ENCODE measurements at regions not wholly inside any gene's neighbourhood (a gene's known extent, or its start where the extent isn't known, plus 50 kb on each side); places are given as distances from the start of the nearest gene placed in this dataset.

DNA sequence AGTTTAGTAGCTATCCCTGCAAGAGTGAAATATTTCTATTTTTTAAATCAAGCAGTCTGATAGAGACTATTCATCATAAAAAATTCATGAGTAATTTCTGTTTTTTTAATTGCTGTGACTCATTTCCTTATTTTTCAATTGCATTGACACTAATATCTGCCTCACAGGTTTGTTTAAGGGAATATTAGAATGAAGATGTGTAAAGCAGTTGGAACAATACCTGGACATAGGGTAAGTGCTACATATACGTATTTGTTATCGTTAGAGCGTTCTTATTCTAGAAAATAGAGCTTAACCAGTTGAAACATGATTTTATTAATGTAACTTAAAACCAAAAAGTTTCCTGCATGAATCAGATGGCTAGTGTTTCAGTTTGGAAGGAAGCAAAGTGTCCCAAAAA lies 2211.3 kb downstream of the PCDH7 start:
- TF ChIP-seq, protein P1, sequence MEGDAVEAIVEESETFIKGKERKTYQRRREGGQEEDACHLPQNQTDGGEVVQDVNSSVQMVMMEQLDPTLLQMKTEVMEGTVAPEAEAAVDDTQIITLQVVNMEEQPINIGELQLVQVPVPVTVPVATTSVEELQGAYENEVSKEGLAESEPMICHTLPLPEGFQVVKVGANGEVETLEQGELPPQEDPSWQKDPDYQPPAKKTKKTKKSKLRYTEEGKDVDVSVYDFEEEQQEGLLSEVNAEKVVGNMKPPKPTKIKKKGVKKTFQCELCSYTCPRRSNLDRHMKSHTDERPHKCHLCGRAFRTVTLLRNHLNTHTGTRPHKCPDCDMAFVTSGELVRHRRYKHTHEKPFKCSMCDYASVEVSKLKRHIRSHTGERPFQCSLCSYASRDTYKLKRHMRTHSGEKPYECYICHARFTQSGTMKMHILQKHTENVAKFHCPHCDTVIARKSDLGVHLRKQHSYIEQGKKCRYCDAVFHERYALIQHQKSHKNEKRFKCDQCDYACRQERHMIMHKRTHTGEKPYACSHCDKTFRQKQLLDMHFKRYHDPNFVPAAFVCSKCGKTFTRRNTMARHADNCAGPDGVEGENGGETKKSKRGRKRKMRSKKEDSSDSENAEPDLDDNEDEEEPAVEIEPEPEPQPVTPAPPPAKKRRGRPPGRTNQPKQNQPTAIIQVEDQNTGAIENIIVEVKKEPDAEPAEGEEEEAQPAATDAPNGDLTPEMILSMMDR (IDR thresholded peaks at IDR 0.05 in 2 of 3, conservative IDR thresholded peaks at IDR 0.05 in 1 of 3; ENCODE audit: borderline replicate concordance in 1 of 3, insufficient read depth in 1 of 3, low read depth in 2 of 3, low read length in 2 of 3) = no peak
- no peak for TF ChIP-seq EZH2phosphoT487 (IDR thresholded peaks at IDR 0.05; ENCODE audit: borderline replicate concordance)
- TF ChIP-seq POLR2A (IDR thresholded peaks at IDR 0.05; ENCODE audit: borderline replicate concordance, extremely low read depth, insufficient read depth, insufficient read length) = no peak
- TF ChIP-seq RAD21 (IDR thresholded peaks at IDR 0.05; ENCODE audit: low read depth) = no peak
- TF ChIP-seq SIN3A (IDR thresholded peaks at IDR 0.05; ENCODE audit: low read depth) = no peak
- TF ChIP-seq SP1 (IDR thresholded peaks at IDR 0.05; ENCODE audit: low read depth) = no peak
- TF ChIP-seq, protein P2, sequence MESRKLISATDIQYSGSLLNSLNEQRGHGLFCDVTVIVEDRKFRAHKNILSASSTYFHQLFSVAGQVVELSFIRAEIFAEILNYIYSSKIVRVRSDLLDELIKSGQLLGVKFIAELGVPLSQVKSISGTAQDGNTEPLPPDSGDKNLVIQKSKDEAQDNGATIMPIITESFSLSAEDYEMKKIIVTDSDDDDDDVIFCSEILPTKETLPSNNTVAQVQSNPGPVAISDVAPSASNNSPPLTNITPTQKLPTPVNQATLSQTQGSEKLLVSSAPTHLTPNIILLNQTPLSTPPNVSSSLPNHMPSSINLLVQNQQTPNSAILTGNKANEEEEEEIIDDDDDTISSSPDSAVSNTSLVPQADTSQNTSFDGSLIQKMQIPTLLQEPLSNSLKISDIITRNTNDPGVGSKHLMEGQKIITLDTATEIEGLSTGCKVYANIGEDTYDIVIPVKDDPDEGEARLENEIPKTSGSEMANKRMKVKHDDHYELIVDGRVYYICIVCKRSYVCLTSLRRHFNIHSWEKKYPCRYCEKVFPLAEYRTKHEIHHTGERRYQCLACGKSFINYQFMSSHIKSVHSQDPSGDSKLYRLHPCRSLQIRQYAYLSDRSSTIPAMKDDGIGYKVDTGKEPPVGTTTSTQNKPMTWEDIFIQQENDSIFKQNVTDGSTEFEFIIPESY (IDR thresholded peaks at IDR 0.05; ENCODE audit: extremely low read depth, insufficient replicate concordance, low read length) = no peak
- TF ChIP-seq EZH2 (IDR thresholded peaks at IDR 0.05) = no peak

Data from HCT116 (cell line).